Trophoblast cell (in vitro differentiated cells and primary cell): ENCODE measurements at regions not wholly inside any gene's neighbourhood (a gene's known extent, or its start where the extent isn't known, plus 50 kb on each side); places are given as distances from the start of the nearest gene placed in this dataset.

ENCODE experiments used
- DNase-seq, 2 donors: peaks; one replicate each; pipeline ENCODE4 v3.0.0-alpha.2; 2016
- H2AFZ ChIP-seq: 2 replicates; pipeline ENCODE4 v1.6.1; 2013; ENCODE audit warnings: low read length, moderate library complexity, mild to moderate bottlenecking; ENCODE audit not compliant: insufficient read depth, poor library complexity
- H2AK5ac ChIP-seq: 2 replicates; pipeline ENCODE4 v1.6.1; 2013; ENCODE audit warnings: mild to moderate bottlenecking, low read length
- H2BK120ac ChIP-seq: 2 replicates; pipeline ENCODE4 v1.6.1; 2013; ENCODE audit warnings: low read length, mild to moderate bottlenecking, moderate library complexity; ENCODE audit not compliant: insufficient read depth, poor library complexity
- H2BK12ac ChIP-seq: 2 replicates; pipeline ENCODE4 v1.6.1; 2013; ENCODE audit warnings: mild to moderate bottlenecking, low read length, moderate library complexity
- H2BK5ac ChIP-seq: 2 replicates; pipeline ENCODE4 v1.6.1; 2013; ENCODE audit warnings: low read length, low read depth, moderate library complexity, mild to moderate bottlenecking; ENCODE audit not compliant: poor library complexity
- H3K14ac ChIP-seq: 2 replicates; pipeline ENCODE4 v1.6.1; 2013; ENCODE audit warnings: mild to moderate bottlenecking, low read length
- H3K18ac ChIP-seq: 2 replicates; pipeline ENCODE4 v1.6.1; 2013; ENCODE audit warnings: mild to moderate bottlenecking, low read length
- H3K23ac ChIP-seq: 2 replicates; pipeline ENCODE4 v1.6.1; 2013; ENCODE audit warnings: low read length
- H3K27ac ChIP-seq: 2 replicates; pipeline ENCODE4 v1.5.1; 2013; ENCODE audit warnings: low read depth, mild to moderate bottlenecking, inconsistent platforms, low read length, moderate library complexity
- H3K27me3 ChIP-seq: 2 replicates; pipeline ENCODE4 v1.6.1; 2013; ENCODE audit warnings: inconsistent platforms, mild to moderate bottlenecking, low read length, moderate library complexity; ENCODE audit not compliant: insufficient read depth
- H3K36me3 ChIP-seq, 2 experiments: 1 replicate in 1 of 2; 2 replicates in 1 of 2; pipeline ENCODE4 v1.6.1; 2013; ENCODE audit warnings: low read length in 2 of 2, mild to moderate bottlenecking in 2 of 2, moderate library complexity in 1 of 2; ENCODE audit not compliant: insufficient read depth in 2 of 2, control insufficient read depth in 1 of 2
- H3K4ac ChIP-seq: 2 replicates; pipeline ENCODE4 v1.6.1; 2013; ENCODE audit warnings: low read depth, mild to moderate bottlenecking, low read length, moderate library complexity
- H3K4me1 ChIP-seq, 2 experiments: 1 replicate in 1 of 2; 2 replicates in 1 of 2; pipeline ENCODE4 v1.6.1; 2013; ENCODE audit warnings: low read length in 2 of 2, mild to moderate bottlenecking in 2 of 2, moderate library complexity in 1 of 2; ENCODE audit not compliant: insufficient read depth in 2 of 2, control insufficient read depth in 1 of 2
- H3K4me2 ChIP-seq: 2 replicates; pipeline ENCODE4 v1.6.1; 2013; ENCODE audit warnings: inconsistent platforms, mild to moderate bottlenecking, low read length, moderate library complexity
- H3K4me3 ChIP-seq: 2 replicates; pipeline ENCODE4 v1.5.1; 2013; ENCODE audit warnings: mild to moderate bottlenecking, low read depth, low read length, inconsistent platforms
- H3K79me1 ChIP-seq: one replicate; pipeline ENCODE4 v1.6.1; 2013; ENCODE audit warnings: low read length
- H3K79me2 ChIP-seq: 2 replicates; pipeline ENCODE4 v1.6.1; 2013; ENCODE audit warnings: low read length, mild to moderate bottlenecking; ENCODE audit not compliant: control insufficient read depth, insufficient read depth, poor library complexity
- H3K9ac ChIP-seq: 2 replicates; pipeline ENCODE4 v1.6.1; 2013; ENCODE audit warnings: mild to moderate bottlenecking, low read length
- H3K9me3 ChIP-seq: 2 replicates; pipeline ENCODE4 v1.6.1; 2013; ENCODE audit warnings: low read depth, mild to moderate bottlenecking, control low read depth, inconsistent platforms, low read length; ENCODE audit not compliant: insufficient read depth
- H4K12ac ChIP-seq: 2 replicates; pipeline ENCODE4 v1.6.1; 2013; ENCODE audit warnings: low read depth, mild to moderate bottlenecking, low read length, moderate library complexity
- H4K8ac ChIP-seq: 2 replicates; pipeline ENCODE4 v1.6.1; 2013; ENCODE audit warnings: low read depth, mild to moderate bottlenecking, low read length, moderate library complexity
- H4K91ac ChIP-seq: one replicate; pipeline ENCODE4 v1.6.1; 2013; ENCODE audit warnings: low read depth, mild to moderate bottlenecking, low read length, moderate library complexity
- WGBS: extraction: QIAGEN DNeasy Blood & Tissue Kit; methylation state at CpG from one replicate; pipeline ENCODE4 v1.1.7; 2013; ENCODE audit warnings: missing lambda C conversion rate; ENCODE audit not compliant: insufficient read length, insufficient coverage; ENCODE audit errors: extremely low coverage; 5-methylcytosine and 5-hydroxymethylcytosine counted together

GRCh38 chr11:134714021-134714656 is 302.1 kb upstream of the B3GAT1 start:
- no peak overlapping the region for H4K8ac ChIP-seq
- no peak overlapping the region for H2BK120ac ChIP-seq
- no peak overlapping the region for H3K14ac ChIP-seq
- H2AFZ ChIP-seq, result no peak overlapping the region
- no peak overlapping the region for H4K12ac ChIP-seq
- H3K27ac ChIP-seq, result no peak overlapping the region
- no peak for DNase-seq
- no peak overlapping the region for H3K23ac ChIP-seq
- H3K18ac ChIP-seq, result no peak overlapping the region
- no peaks in the 10 kb centered on the region for H3K27me3 ChIP-seq
- no peak overlapping the region for H2AK5ac ChIP-seq
- H2BK5ac ChIP-seq, result no peak overlapping the region
- H3K9ac ChIP-seq, result no peak overlapping the region
- no peaks in the 10 kb centered on the region for H3K9me3 ChIP-seq
- no peaks in the 10 kb centered on the region for H3K79me2 ChIP-seq
- H3K4me3 ChIP-seq, result no peak overlapping the region
- peaks cover 2 to 5% of the 10 kb centered on the region in 2 experiments for H3K4me1 ChIP-seq
- H2BK12ac ChIP-seq, result no peak overlapping the region
- H3K4me2 ChIP-seq, result no peak overlapping the region
- no peak overlapping the region for H4K91ac ChIP-seq
- no peaks in the 10 kb centered on the region for H3K36me3 ChIP-seq
- H3K79me1 ChIP-seq, result no peaks in the 10 kb centered on the region
- no peak overlapping the region for H3K4ac ChIP-seq
- no CpG with 5 or more reads among the region's 10 CpGs for WGBS

- Histone ChIP-seq H3K27me3 (no peaks in the 10 kb centered on the region), H3K4me1 (peaks cover 2 to 5% of the 10 kb centered on the region in 2 experiments), H3K36me3 (no peaks in the 10 kb centered on the region), H3K9me3 (no peaks in the 10 kb centered on the region), H3K14ac (no peak overlapping the region), H3K79me2 (no peaks in the 10 kb centered on the region), H2AK5ac (no peak overlapping the region), H4K8ac (no peak overlapping the region), H3K4me2 (no peak overlapping the region), H3K9ac (no peak overlapping the region), H3K27ac (no peak overlapping the region), H2BK12ac (no peak overlapping the region), H2BK120ac (no peak overlapping the region), H3K4me3 (peak overlapping the region; percentile 16), H2AFZ (no peak overlapping the region), H3K23ac (no peak overlapping the region), H3K4ac (no peak overlapping the region), H4K12ac (no peak overlapping the region), H3K79me1 (no peaks in the 10 kb centered on the region), H4K91ac (no peak overlapping the region), H3K18ac (no peak overlapping the region), H2BK5ac (no peak overlapping the region)
- no CpG with 5 or more reads among the region's 47 CpGs for WGBS
- DNase-seq, result no peak
Observed at GRCh38 chr11:134712228-134713145, 300.4 kb upstream of the B3GAT1 start.

- no peaks in the 10 kb centered on the region for H3K79me1 ChIP-seq
- H3K4me1 ChIP-seq, result peaks cover 2 to 5% of the 10 kb centered on the region in 2 experiments
- no peak for DNase-seq
- no CpG with 5 or more reads among the region's 8 CpGs for WGBS
- H3K4me2 ChIP-seq, result no peak overlapping the region
- H3K27me3 ChIP-seq, result no peaks in the 10 kb centered on the region
- H3K18ac ChIP-seq, result no peak overlapping the region
- H2BK12ac ChIP-seq, result no peak overlapping the region
- H4K12ac ChIP-seq, result no peak overlapping the region
- H2AK5ac ChIP-seq, result no peak overlapping the region
- no peaks in the 10 kb centered on the region for H3K79me2 ChIP-seq
- no peak overlapping the region for H3K4me3 ChIP-seq
- no peak overlapping the region for H3K9ac ChIP-seq
- H3K23ac ChIP-seq, result no peak overlapping the region
- H3K27ac ChIP-seq, result no peak overlapping the region
- H3K14ac ChIP-seq, result no peak overlapping the region
- no peak overlapping the region for H2BK5ac ChIP-seq
- H4K8ac ChIP-seq, result no peak overlapping the region
- H3K36me3 ChIP-seq, result no peaks in the 10 kb centered on the region
- no peak overlapping the region for H2AFZ ChIP-seq
- no peak overlapping the region for H3K4ac ChIP-seq
- no peak overlapping the region for H4K91ac ChIP-seq
- H3K9me3 ChIP-seq, result no peaks in the 10 kb centered on the region
- no peak overlapping the region for H2BK120ac ChIP-seq
Observed at GRCh38 chr11:134711588-134711987, 299.5 kb upstream of the B3GAT1 start.

- H2AFZ ChIP-seq, result no peak overlapping the region
- no peaks in the 10 kb centered on the region for H3K79me1 ChIP-seq
- H3K23ac ChIP-seq, result no peak overlapping the region
- no peak overlapping the region for H3K9ac ChIP-seq
- H4K91ac ChIP-seq, result no peak overlapping the region
- H4K12ac ChIP-seq, result no peak overlapping the region
- H2BK120ac ChIP-seq, result no peak overlapping the region
- WGBS, result no CpG with 5 or more reads among the region's 4 CpGs
- H3K4ac ChIP-seq, result no peak overlapping the region
- no peak overlapping the region for H3K18ac ChIP-seq
- no peak overlapping the region for H3K27ac ChIP-seq
- no peak overlapping the region for H2AK5ac ChIP-seq
- H3K4me2 ChIP-seq, result no peak overlapping the region
- H3K14ac ChIP-seq, result no peak overlapping the region
- no peaks in the 10 kb centered on the region for H3K36me3 ChIP-seq
- no peaks in the 10 kb centered on the region for H3K9me3 ChIP-seq
- H3K4me3 ChIP-seq, result no peak overlapping the region
- H2BK12ac ChIP-seq, result no peak overlapping the region
- peaks cover 2 to 5% of the 10 kb centered on the region in 2 experiments for H3K4me1 ChIP-seq
- no peak overlapping the region for H2BK5ac ChIP-seq
- H3K27me3 ChIP-seq, result no peaks in the 10 kb centered on the region
- DNase-seq, result no peak
- H3K79me2 ChIP-seq, result no peaks in the 10 kb centered on the region
- no peak overlapping the region for H4K8ac ChIP-seq
Observed at GRCh38 chr11:134710861-134711407, 298.9 kb upstream of the B3GAT1 start.
